ENCODE measurements at regions not wholly inside any gene's neighbourhood (a gene's known extent, or its start where the extent isn't known, plus 50 kb on each side); places are given as distances from the start of the nearest gene placed in this dataset.

- TF ChIP-seq CTCF (IDR thresholded peaks at IDR 0.05): no peak
- no peak for TF ChIP-seq POLR2A (IDR thresholded peaks at IDR 0.05)
These were observed 154.8 kb upstream of the TOM1L1 start for GRCh38 chr17:54745862-54746261.

Measured in lower leg skin (tissue), 3 donors.